ENCODE measurements at regions not wholly inside any gene's neighbourhood (a gene's known extent, or its start where the extent isn't known, plus 50 kb on each side); places are given as distances from the start of the nearest gene placed in this dataset.

DNA sequence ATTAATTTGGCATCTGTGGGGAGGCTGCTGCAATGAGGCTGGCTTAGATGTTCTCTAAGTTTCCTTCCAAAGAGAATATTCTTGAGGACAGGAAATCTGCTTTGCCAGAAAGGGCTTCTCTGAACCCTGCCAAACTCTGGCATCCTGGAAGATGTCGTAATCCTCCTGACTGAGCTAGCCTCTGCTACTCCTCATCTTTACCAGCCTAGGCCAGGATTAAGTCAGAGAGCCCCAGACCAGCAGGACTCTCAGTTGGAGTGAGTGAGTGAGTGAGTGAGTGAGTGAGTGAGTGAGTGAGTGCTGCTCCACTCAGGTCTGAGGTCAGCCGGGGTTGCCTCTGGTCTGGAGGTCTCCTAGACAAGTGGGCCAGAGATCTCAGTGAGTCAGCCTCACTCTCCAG lies 104.9 kb upstream of the SOD3 start:
- Histone ChIP-seq H3K27me3 (peaks cover 7% of the 10 kb centered on the region), H3K36me3 (replicated peaks in 1 of 2) (no peaks in the 10 kb centered on the region), H3K4me1 (replicated peaks in 1 of 2) (no peaks in the 10 kb centered on the region), H3K27ac (no peak overlapping the region), H3K9me3 (replicated peaks in 1 of 3) (no peaks in the 10 kb centered on the region), H3K4me3 (no peak overlapping the region)
- TF ChIP-seq CTCF (IDR thresholded peaks at IDR 0.05), result no peak
- no peak for TF ChIP-seq POLR2A (IDR thresholded peaks at IDR 0.05)
- 51 to 88% (median 76%) methylated on average over 2 of the region's 2 CpGs for WGBS, 4 donors
- no peak for DNase-seq
- intact Hi-C loops (cut with DNase I), result no loop called here

- Histone ChIP-seq H3K27ac (no peak overlapping the region), H3K27me3 (peaks cover 2% of the 10 kb centered on the region), H3K4me3 (no peak overlapping the region), H3K4me1 (replicated peaks in 1 of 2) (no peaks in the 10 kb centered on the region), H3K36me3 (replicated peaks in 1 of 2) (no peaks in the 10 kb centered on the region), H3K9me3 (replicated peaks in 1 of 3) (no peaks in the 10 kb centered on the region)
- intact Hi-C loops (cut with DNase I), result no loop called here
- TF ChIP-seq CTCF (IDR thresholded peaks at IDR 0.05) (no peak), POLR2A (IDR thresholded peaks at IDR 0.05) (no peak)
- DNase-seq, result no peak
These were observed 101.7 kb upstream of the SOD3 start for GRCh38 chr4:24693636-24694035.

DNA sequence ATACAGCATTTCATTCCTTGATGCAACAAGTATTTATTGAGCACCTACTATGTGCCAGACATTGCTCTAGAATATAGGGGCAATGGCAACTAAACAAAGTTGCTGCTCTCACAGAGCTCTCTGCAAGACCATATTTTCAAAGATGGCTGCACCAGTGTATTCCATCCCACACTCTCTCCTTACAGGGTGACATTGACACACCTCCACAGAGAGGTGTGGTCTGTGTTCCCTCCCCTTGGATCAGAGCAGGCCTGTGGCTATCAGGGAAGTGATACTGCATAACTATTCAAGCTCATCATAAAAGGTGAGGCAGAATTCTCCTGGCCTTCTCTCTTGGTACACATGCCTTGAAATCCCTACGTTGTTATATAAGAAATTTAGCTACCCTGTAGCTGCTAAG lies 95.3 kb upstream of the SOD3 start:
- no peak for TF ChIP-seq POLR2A (IDR thresholded peaks at IDR 0.05)
- TF ChIP-seq CTCF (IDR thresholded peaks at IDR 0.05), result no peak
- WGBS, 4 donors, result 73 to 92% (median 81%) methylated on average over 1 of the region's 1 CpG

GRCh38 chr4:24701683-24702082 lies 93.7 kb upstream of the SOD3 start:
- no peaks in the 10 kb centered on the region for H3K9me3 ChIP-seq (replicated peaks in 1 of 3)
- intact Hi-C loops (cut with DNase I), result no loop called here
- no peaks in the 10 kb centered on the region for H3K36me3 ChIP-seq (replicated peaks in 1 of 2)
- H3K27ac ChIP-seq, result no peak overlapping the region
- no peaks in the 10 kb centered on the region for H3K4me1 ChIP-seq (replicated peaks in 1 of 2)
- TF ChIP-seq POLR2A (IDR thresholded peaks at IDR 0.05), result no peak
- TF ChIP-seq CTCF (IDR thresholded peaks at IDR 0.05), result no peak
- no peaks in the 10 kb centered on the region for H3K27me3 ChIP-seq
- DNase-seq, result no peak
- no peak overlapping the region for H3K4me3 ChIP-seq
- WGBS, 4 donors, result 70 to 81% (median 75%) methylated on average over 5 of the region's 5 CpGs

More for the DNA sequence above, 95.3 kb upstream of the SOD3 start:
- Histone ChIP-seq H3K36me3 (replicated peaks in 1 of 2) (no peaks in the 10 kb centered on the region), H3K9me3 (replicated peaks in 1 of 3) (no peaks in the 10 kb centered on the region), H3K4me1 (replicated peaks in 1 of 2) (no peaks in the 10 kb centered on the region), H3K4me3 (no peak overlapping the region), H3K27ac (no peak overlapping the region), H3K27me3 (no peaks in the 10 kb centered on the region)
- no peak for DNase-seq
- intact Hi-C loops (cut with DNase I), result no loop called here
